ENCODE measurements at regions not wholly inside any gene's neighbourhood (a gene's known extent, or its start where the extent isn't known, plus 50 kb on each side); places are given as distances from the start of the nearest gene placed in this dataset.

- H3K9ac ChIP-seq (ENCODE audit: low read length in 5 of 5): no peak overlapping the region
- H3K4me3 ChIP-seq (ENCODE audit: low read depth in 1 of 5, low read length in 5 of 5): no peak overlapping the region
- H3K27ac ChIP-seq (ENCODE audit: low read depth, low read length): no peak overlapping the region
- H3K4me1 ChIP-seq (ENCODE audit: control insufficient read depth in 5 of 5, insufficient read depth in 5 of 5, low read length in 5 of 5): peaks cover 0 to 5% (median 0%) of the 10 kb centered on the region in 5 donors
- peaks cover 0 to 2% (median 0%) of the 10 kb centered on the region in 5 donors for H3K27me3 ChIP-seq (ENCODE audit: control insufficient read depth in 5 of 5, insufficient read depth in 4 of 5, low read length in 5 of 5)
- peaks cover 0 to 2% (median 0%) of the 10 kb centered on the region in 5 donors for H3K9me3 ChIP-seq (ENCODE audit: control insufficient read depth in 5 of 5, low read length in 5 of 5)
- H3K36me3 ChIP-seq (ENCODE audit: control insufficient read depth in 5 of 5, insufficient read depth in 5 of 5, low read length in 5 of 5): no peaks in the 10 kb centered on the region
Observed at GRCh38 chr2:234265206-234265605, 214.7 kb downstream of the SPP2 start.

GRCh38 chr2:234261736-234262135, 211.2 kb downstream of the SPP2 start:
- no peak overlapping the region for H3K9ac ChIP-seq (ENCODE audit: low read length in 5 of 5)
- peaks cover 0 to 2% (median 0%) of the 10 kb centered on the region in 5 donors for H3K27me3 ChIP-seq (ENCODE audit: control insufficient read depth in 5 of 5, insufficient read depth in 4 of 5, low read length in 5 of 5)
- no peak overlapping the region for H3K27ac ChIP-seq (ENCODE audit: low read depth, low read length)
- no peak overlapping the region for H3K4me3 ChIP-seq (ENCODE audit: low read depth in 1 of 5, low read length in 5 of 5)
- H3K9me3 ChIP-seq (ENCODE audit: control insufficient read depth in 5 of 5, low read length in 5 of 5): peaks cover 0 to 2% (median 0%) of the 10 kb centered on the region in 5 donors
- no peaks in the 10 kb centered on the region for H3K4me1 ChIP-seq (ENCODE audit: control insufficient read depth in 5 of 5, insufficient read depth in 5 of 5, low read length in 5 of 5)
- no peaks in the 10 kb centered on the region for H3K36me3 ChIP-seq (ENCODE audit: control insufficient read depth in 5 of 5, insufficient read depth in 5 of 5, low read length in 5 of 5)

GRCh38 chr2:234259440-234259839, 208.9 kb downstream of the SPP2 start:
- Histone ChIP-seq H3K9ac (ENCODE audit: low read length in 5 of 5) (no peak overlapping the region), H3K27ac (ENCODE audit: low read depth, low read length) (no peak overlapping the region), H3K9me3 (ENCODE audit: control insufficient read depth in 5 of 5, low read length in 5 of 5) (peaks cover 0 to 2% (median 0%) of the 10 kb centered on the region in 5 donors), H3K4me3 (ENCODE audit: low read depth in 1 of 5, low read length in 5 of 5) (no peak overlapping the region), H3K27me3 (ENCODE audit: control insufficient read depth in 5 of 5, insufficient read depth in 4 of 5, low read length in 5 of 5) (peaks cover 0 to 2% (median 0%) of the 10 kb centered on the region in 5 donors), H3K36me3 (ENCODE audit: control insufficient read depth in 5 of 5, insufficient read depth in 5 of 5, low read length in 5 of 5) (no peaks in the 10 kb centered on the region), H3K4me1 (ENCODE audit: control insufficient read depth in 5 of 5, insufficient read depth in 5 of 5, low read length in 5 of 5) (no peaks in the 10 kb centered on the region)

- H3K36me3 ChIP-seq (ENCODE audit: control insufficient read depth in 5 of 5, insufficient read depth in 5 of 5, low read length in 5 of 5): no peaks in the 10 kb centered on the region
- no peak overlapping the region for H3K9ac ChIP-seq (ENCODE audit: low read length in 5 of 5)
- no peak overlapping the region for H3K27ac ChIP-seq (ENCODE audit: low read depth, low read length)
- H3K9me3 ChIP-seq (ENCODE audit: control insufficient read depth in 5 of 5, low read length in 5 of 5): peaks cover 0 to 2% (median 0%) of the 10 kb centered on the region in 5 donors
- H3K4me1 ChIP-seq (ENCODE audit: control insufficient read depth in 5 of 5, insufficient read depth in 5 of 5, low read length in 5 of 5): no peaks in the 10 kb centered on the region
- H3K27me3 ChIP-seq (ENCODE audit: control insufficient read depth in 5 of 5, insufficient read depth in 4 of 5, low read length in 5 of 5): peaks cover 0 to 4% (median 0%) of the 10 kb centered on the region in 5 donors
- no peak overlapping the region for H3K4me3 ChIP-seq (ENCODE audit: low read depth in 1 of 5, low read length in 5 of 5)
Observed at GRCh38 chr2:234258562-234259141, 208.2 kb downstream of the SPP2 start.

GRCh38 chr2:234257859-234258561, 207.5 kb downstream of the SPP2 start:
- H3K27me3 ChIP-seq (ENCODE audit: control insufficient read depth in 5 of 5, insufficient read depth in 4 of 5, low read length in 5 of 5): peaks cover 0 to 4% (median 0%) of the 10 kb centered on the region in 5 donors
- H3K36me3 ChIP-seq (ENCODE audit: control insufficient read depth in 5 of 5, insufficient read depth in 5 of 5, low read length in 5 of 5): no peaks in the 10 kb centered on the region
- no peak overlapping the region for H3K27ac ChIP-seq (ENCODE audit: low read depth, low read length)
- peaks cover 0 to 2% (median 0%) of the 10 kb centered on the region in 5 donors for H3K9me3 ChIP-seq (ENCODE audit: control insufficient read depth in 5 of 5, low read length in 5 of 5)
- H3K4me1 ChIP-seq (ENCODE audit: control insufficient read depth in 5 of 5, insufficient read depth in 5 of 5, low read length in 5 of 5): no peaks in the 10 kb centered on the region
- H3K4me3 ChIP-seq (ENCODE audit: low read depth in 1 of 5, low read length in 5 of 5): no peak overlapping the region
- H3K9ac ChIP-seq (ENCODE audit: low read length in 5 of 5): no peak overlapping the region

GRCh38 chr2:234256516-234256915, 206.0 kb downstream of the SPP2 start:
- H3K4me1 ChIP-seq (ENCODE audit: control insufficient read depth in 5 of 5, insufficient read depth in 5 of 5, low read length in 5 of 5): no peaks in the 10 kb centered on the region
- H3K9ac ChIP-seq (ENCODE audit: low read length in 5 of 5): no peak overlapping the region
- no peaks in the 10 kb centered on the region for H3K9me3 ChIP-seq (ENCODE audit: control insufficient read depth in 5 of 5, low read length in 5 of 5)
- H3K27me3 ChIP-seq (ENCODE audit: control insufficient read depth in 5 of 5, insufficient read depth in 4 of 5, low read length in 5 of 5): peaks cover 0 to 7% (median 2%) of the 10 kb centered on the region in 5 donors
- no peaks in the 10 kb centered on the region for H3K36me3 ChIP-seq (ENCODE audit: control insufficient read depth in 5 of 5, insufficient read depth in 5 of 5, low read length in 5 of 5)
- H3K27ac ChIP-seq (ENCODE audit: low read depth, low read length): no peak overlapping the region
- H3K4me3 ChIP-seq (ENCODE audit: low read depth in 1 of 5, low read length in 5 of 5): no peak overlapping the region

- H3K27me3 ChIP-seq (ENCODE audit: control insufficient read depth in 5 of 5, insufficient read depth in 4 of 5, low read length in 5 of 5): peaks cover 0 to 11% (median 4%) of the 10 kb centered on the region in 5 donors
- no peak overlapping the region for H3K27ac ChIP-seq (ENCODE audit: low read depth, low read length)
- H3K9me3 ChIP-seq (ENCODE audit: control insufficient read depth in 5 of 5, low read length in 5 of 5): no peaks in the 10 kb centered on the region
- H3K4me1 ChIP-seq (ENCODE audit: control insufficient read depth in 5 of 5, insufficient read depth in 5 of 5, low read length in 5 of 5): no peaks in the 10 kb centered on the region
- no peak overlapping the region for H3K9ac ChIP-seq (ENCODE audit: low read length in 5 of 5)
- no peaks in the 10 kb centered on the region for H3K36me3 ChIP-seq (ENCODE audit: control insufficient read depth in 5 of 5, insufficient read depth in 5 of 5, low read length in 5 of 5)
- no peak overlapping the region for H3K4me3 ChIP-seq (ENCODE audit: low read depth in 1 of 5, low read length in 5 of 5)
Observed at GRCh38 chr2:234254783-234255521, 204.4 kb downstream of the SPP2 start.

- no peak overlapping the region for H3K9ac ChIP-seq (ENCODE audit: low read length in 5 of 5)
- peaks cover 0 to 11% (median 4%) of the 10 kb centered on the region in 5 donors for H3K27me3 ChIP-seq (ENCODE audit: control insufficient read depth in 5 of 5, insufficient read depth in 4 of 5, low read length in 5 of 5)
- H3K27ac ChIP-seq (ENCODE audit: low read depth, low read length): no peak overlapping the region
- no peaks in the 10 kb centered on the region for H3K9me3 ChIP-seq (ENCODE audit: control insufficient read depth in 5 of 5, low read length in 5 of 5)
- H3K4me1 ChIP-seq (ENCODE audit: control insufficient read depth in 5 of 5, insufficient read depth in 5 of 5, low read length in 5 of 5): no peaks in the 10 kb centered on the region
- no peak overlapping the region for H3K4me3 ChIP-seq (ENCODE audit: low read depth in 1 of 5, low read length in 5 of 5)
- no peaks in the 10 kb centered on the region for H3K36me3 ChIP-seq (ENCODE audit: control insufficient read depth in 5 of 5, insufficient read depth in 5 of 5, low read length in 5 of 5)
Observed at GRCh38 chr2:234252772-234253171, 202.3 kb downstream of the SPP2 start.

GRCh38 chr2:234251326-234252271, 201.1 kb downstream of the SPP2 start:
- Histone ChIP-seq H3K9me3 (ENCODE audit: control insufficient read depth in 5 of 5, low read length in 5 of 5) (no peaks in the 10 kb centered on the region), H3K4me3 (ENCODE audit: low read depth in 1 of 5, low read length in 5 of 5) (no peak overlapping the region), H3K27me3 (ENCODE audit: control insufficient read depth in 5 of 5, insufficient read depth in 4 of 5, low read length in 5 of 5) (peaks cover 0 to 11% (median 4%) of the 10 kb centered on the region in 5 donors), H3K4me1 (ENCODE audit: control insufficient read depth in 5 of 5, insufficient read depth in 5 of 5, low read length in 5 of 5) (no peaks in the 10 kb centered on the region), H3K36me3 (ENCODE audit: control insufficient read depth in 5 of 5, insufficient read depth in 5 of 5, low read length in 5 of 5) (no peaks in the 10 kb centered on the region), H3K9ac (ENCODE audit: low read length in 5 of 5) (no peak overlapping the region), H3K27ac (ENCODE audit: low read depth, low read length) (no peak overlapping the region)

Measured in subcutaneous abdominal adipose tissue (tissue), 5 donors.